Suprapubic skin (tissue), 3 donors: ENCODE measurements at regions not wholly inside any gene's neighbourhood (a gene's known extent, or its start where the extent isn't known, plus 50 kb on each side); places are given as distances from the start of the nearest gene placed in this dataset.

Experiments used
- EP300 ChIP-seq: sonication (generic); formaldehyde crosslinking; IDR thresholded peaks from one replicate; pipeline ENCODE4 v1.6.1; 2017; ENCODE audit warnings: antibody characterized with exemption
- POLR2A ChIP-seq, 2 donors: fragments of 450-650 bp; IDR thresholded peaks; one replicate each; pipeline ENCODE4 v1.6.1; 2017; ENCODE audit warnings: antibody characterized with exemption in 2 of 2, mild to moderate bottlenecking in 2 of 2, moderate library complexity in 2 of 2
- TF ChIP-seq, protein P1 (sequence below), 2 donors: fragments of 200-600 bp in 1 of 2; fragments of 450-650 bp in 1 of 2; sonication (generic) in 1 of 2; IDR thresholded peaks; one replicate each; pipeline ENCODE4 v1.5.1; 2016 to 2019; ENCODE audit warnings: antibody characterized with exemption in 2 of 2, mild to moderate bottlenecking in 1 of 2, moderate library complexity in 1 of 2

DNA sequence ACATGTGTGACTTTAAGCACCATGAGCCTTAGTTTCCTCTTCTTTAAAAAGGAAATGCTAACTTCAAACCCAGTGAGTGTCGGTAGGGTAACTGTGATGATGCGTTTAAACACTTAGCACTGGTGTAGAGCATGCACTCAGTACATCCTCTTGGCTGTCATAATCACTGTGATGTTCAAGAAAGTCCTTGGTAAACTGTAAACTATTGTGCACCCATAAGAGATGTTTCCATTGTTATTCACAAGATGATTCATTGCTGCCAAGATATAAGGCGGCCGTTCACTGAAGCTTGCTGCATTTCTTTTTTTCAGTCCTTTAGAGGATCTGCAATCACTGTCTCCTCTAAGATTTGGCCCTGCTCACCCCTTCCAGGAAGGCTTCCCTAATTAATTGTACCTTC, 61.8 kb upstream of the DAB1 start:
- TF ChIP-seq EP300 (no peak), POLR2A (IDR thresholded peaks at IDR 0.05) (no peak)
- TF ChIP-seq, protein P1, sequence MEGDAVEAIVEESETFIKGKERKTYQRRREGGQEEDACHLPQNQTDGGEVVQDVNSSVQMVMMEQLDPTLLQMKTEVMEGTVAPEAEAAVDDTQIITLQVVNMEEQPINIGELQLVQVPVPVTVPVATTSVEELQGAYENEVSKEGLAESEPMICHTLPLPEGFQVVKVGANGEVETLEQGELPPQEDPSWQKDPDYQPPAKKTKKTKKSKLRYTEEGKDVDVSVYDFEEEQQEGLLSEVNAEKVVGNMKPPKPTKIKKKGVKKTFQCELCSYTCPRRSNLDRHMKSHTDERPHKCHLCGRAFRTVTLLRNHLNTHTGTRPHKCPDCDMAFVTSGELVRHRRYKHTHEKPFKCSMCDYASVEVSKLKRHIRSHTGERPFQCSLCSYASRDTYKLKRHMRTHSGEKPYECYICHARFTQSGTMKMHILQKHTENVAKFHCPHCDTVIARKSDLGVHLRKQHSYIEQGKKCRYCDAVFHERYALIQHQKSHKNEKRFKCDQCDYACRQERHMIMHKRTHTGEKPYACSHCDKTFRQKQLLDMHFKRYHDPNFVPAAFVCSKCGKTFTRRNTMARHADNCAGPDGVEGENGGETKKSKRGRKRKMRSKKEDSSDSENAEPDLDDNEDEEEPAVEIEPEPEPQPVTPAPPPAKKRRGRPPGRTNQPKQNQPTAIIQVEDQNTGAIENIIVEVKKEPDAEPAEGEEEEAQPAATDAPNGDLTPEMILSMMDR (IDR thresholded peaks at IDR 0.05): no peak
